MCF 10A (cell line): ENCODE measurements at regions not wholly inside any gene's neighbourhood (a gene's known extent, or its start where the extent isn't known, plus 50 kb on each side); places are given as distances from the start of the nearest gene placed in this dataset.
"Not testable (repeated sequence)": the region's sequence is repeated elsewhere in the genome, so short reads cannot be mapped to it uniquely, and the experiment has no call there.

Experiments
- BruUV-seq: library from RNA; stranded (reverse); fragments of 400-500 nt; replicated peaks from 2 replicates; lab custom pipeline; 2021; lab: Mats Ljungman, UMichigan
- CTCF ChIA-PET: fragments of 300-600 bp; sonication (Branson Sonifier 250); formaldehyde crosslinking; extraction: SDS; loops from one replicate; lab custom pipeline; 2021; ENCODE audit warnings: antibody characterized with exemption, inconsistent platforms; lab: Yijun Ruan, JAX
- POLR2A ChIA-PET: fragments of 300-600, 350-650 bp; sonication (Branson Sonifier 250); formaldehyde crosslinking; extraction: SDS; loops from one replicate; lab custom pipeline; 2020; ENCODE audit warnings: antibody characterized with exemption, inconsistent platforms; lab: Yijun Ruan, JAX
- DNase-seq: peaks from one replicate; pipeline ENCODE4 v3.0.0-alpha.2; 2018; ENCODE audit not compliant: unreplicated experiment
- H3K27ac Mint-ChIP-seq: one replicate; pipeline ENCODE4 v1.8.0; 2022; ENCODE audit warnings: mild to moderate bottlenecking, low read depth, mixed read lengths; ENCODE audit not compliant: unreplicated experiment
- H3K27me3 Mint-ChIP-seq: one replicate; pipeline ENCODE4 v1.8.0; 2022; ENCODE audit warnings: mixed read lengths; ENCODE audit not compliant: insufficient read depth, unreplicated experiment
- H3K36me3 Mint-ChIP-seq: one replicate; pipeline ENCODE4 v1.8.0; 2022; ENCODE audit warnings: mild to moderate bottlenecking, moderate library complexity, mixed read lengths; ENCODE audit not compliant: insufficient read depth, unreplicated experiment
- H3K4me1 Mint-ChIP-seq: one replicate; pipeline ENCODE4 v1.8.0; 2022; ENCODE audit warnings: mixed read lengths; ENCODE audit not compliant: insufficient read depth, unreplicated experiment
- H3K4me3 Mint-ChIP-seq: one replicate; pipeline ENCODE4 v1.8.0; 2022; ENCODE audit warnings: mild to moderate bottlenecking, moderate library complexity, mixed read lengths; ENCODE audit not compliant: unreplicated experiment
- H3K9me3 Mint-ChIP-seq: one replicate; pipeline ENCODE4 v1.8.0; 2022; ENCODE audit warnings: mixed read lengths; ENCODE audit not compliant: unreplicated experiment
- intact Hi-C: fragments of 100-400 bp; cut with micrococcal nuclease; formaldehyde crosslinking; loops from 2 replicates; pipeline ENCODE4 v1.14.1; 2022
- TF ChIP-seq, protein P1 (sequence below): fragments of 200-600 bp; IDR thresholded peaks from one replicate; pipeline ENCODE4 v1.8.0; 2022; ENCODE audit warnings: antibody characterized with exemption, mild to moderate bottlenecking; ENCODE audit not compliant: unreplicated experiment

DNA sequence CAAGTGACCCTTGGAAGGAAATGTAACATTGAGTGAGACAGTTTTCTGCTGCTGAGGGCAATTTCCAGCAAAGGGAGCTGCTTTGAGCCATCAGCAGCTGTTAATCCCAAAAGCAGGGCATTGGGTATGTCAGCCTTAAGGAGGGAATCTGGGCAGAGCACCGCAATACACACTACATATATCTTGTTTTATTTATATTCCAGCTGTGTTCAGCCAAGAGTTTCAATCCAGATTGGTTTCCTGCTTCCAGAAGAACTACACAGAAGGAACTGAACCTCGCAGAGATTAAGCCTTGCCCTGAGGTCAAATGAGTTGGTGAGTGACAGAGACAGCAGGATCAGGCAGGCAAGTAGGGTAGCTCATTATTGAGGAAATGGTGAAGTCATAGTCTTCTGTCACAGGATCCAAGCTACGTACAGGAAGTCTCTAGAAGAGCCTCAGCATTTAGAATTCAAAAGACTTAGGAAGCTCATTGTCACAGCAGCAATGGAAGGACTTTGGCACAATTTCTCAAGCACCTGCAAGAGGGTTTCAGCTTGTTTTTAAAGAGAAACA is 109.9 kb upstream of the HEY2 start:
- CTCF ChIA-PET, result interaction anchor here (0.6 to 1.0 kb wide), 2 partner anchors 26 to 1927 kb away, joined by 3 to 4 read pairs; no protein-coding TSS in a partner anchor

DNA sequence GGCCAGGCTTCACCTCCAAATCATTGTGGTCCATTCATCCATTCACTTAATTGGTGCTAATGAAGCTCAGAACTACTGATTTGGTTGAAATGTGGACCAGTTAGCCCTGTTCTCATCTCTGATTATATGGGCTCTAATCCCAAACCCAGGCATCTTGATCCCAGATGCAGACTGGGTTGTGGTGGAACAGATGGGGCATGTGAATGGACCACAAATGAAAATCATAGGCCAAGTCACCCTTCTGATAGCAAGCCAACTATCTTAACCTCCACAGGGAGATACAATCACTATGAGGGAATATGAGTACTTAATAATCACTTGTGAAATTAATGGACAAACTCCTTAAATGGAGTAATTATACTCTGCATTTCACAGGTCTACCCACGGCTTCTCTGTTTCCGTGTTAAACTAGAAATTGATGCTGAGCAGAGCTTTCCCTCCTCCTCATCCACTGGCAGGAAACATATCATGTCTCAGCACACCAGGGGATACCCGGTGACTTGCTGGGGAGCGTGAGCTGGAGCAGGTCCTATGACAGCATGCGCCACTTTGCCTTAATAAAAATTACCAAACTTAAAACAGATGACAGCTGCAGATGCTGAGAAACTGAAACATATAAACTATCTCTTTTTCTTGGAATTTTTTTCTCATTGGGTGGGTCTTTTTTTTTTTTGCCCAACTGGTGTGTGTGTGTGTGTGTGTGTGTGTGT is 108.8 kb upstream of the HEY2 start:
- Mint-ChIP-seq H3K9me3 (no peaks in the 10 kb centered on the region), H3K27ac (no peak overlapping the region), H3K27me3 (peaks cover 32% of the 10 kb centered on the region), H3K36me3 (no peaks in the 10 kb centered on the region), H3K4me3 (no peak overlapping the region), H3K4me1 (no peaks in the 10 kb centered on the region)
- intact Hi-C loops, result no loop called here
- DNase-seq, result no peak
- TF ChIP-seq, protein P1, sequence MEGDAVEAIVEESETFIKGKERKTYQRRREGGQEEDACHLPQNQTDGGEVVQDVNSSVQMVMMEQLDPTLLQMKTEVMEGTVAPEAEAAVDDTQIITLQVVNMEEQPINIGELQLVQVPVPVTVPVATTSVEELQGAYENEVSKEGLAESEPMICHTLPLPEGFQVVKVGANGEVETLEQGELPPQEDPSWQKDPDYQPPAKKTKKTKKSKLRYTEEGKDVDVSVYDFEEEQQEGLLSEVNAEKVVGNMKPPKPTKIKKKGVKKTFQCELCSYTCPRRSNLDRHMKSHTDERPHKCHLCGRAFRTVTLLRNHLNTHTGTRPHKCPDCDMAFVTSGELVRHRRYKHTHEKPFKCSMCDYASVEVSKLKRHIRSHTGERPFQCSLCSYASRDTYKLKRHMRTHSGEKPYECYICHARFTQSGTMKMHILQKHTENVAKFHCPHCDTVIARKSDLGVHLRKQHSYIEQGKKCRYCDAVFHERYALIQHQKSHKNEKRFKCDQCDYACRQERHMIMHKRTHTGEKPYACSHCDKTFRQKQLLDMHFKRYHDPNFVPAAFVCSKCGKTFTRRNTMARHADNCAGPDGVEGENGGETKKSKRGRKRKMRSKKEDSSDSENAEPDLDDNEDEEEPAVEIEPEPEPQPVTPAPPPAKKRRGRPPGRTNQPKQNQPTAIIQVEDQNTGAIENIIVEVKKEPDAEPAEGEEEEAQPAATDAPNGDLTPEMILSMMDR, result no peak
- CTCF ChIA-PET, result interaction anchor here (0.6 to 1.0 kb wide), 2 partner anchors 27 to 124 kb away, joined by 3 to 4 read pairs; no protein-coding TSS in a partner anchor
- POLR2A ChIA-PET, result no interaction called here
- no TSS peak for BruUV-seq

More for the DNA sequence above, 109.9 kb upstream of the HEY2 start:
- Mint-ChIP-seq H3K27me3 (peaks cover 24% of the 10 kb centered on the region), H3K4me1 (no peaks in the 10 kb centered on the region), H3K27ac (no peak overlapping the region), H3K9me3 (no peaks in the 10 kb centered on the region), H3K36me3 (no peaks in the 10 kb centered on the region), H3K4me3 (no peak overlapping the region)
- TF ChIP-seq, protein P1, result no peak
- POLR2A ChIA-PET, result no interaction called here
- intact Hi-C loops, result no loop called here
- no TSS peak for BruUV-seq
- DNase-seq, result peak; percentile 3

- H3K4me1 Mint-ChIP-seq, BruUV-seq, intact Hi-C loops, CTCF ChIA-PET, H3K27ac Mint-ChIP-seq, H3K36me3 Mint-ChIP-seq, POLR2A ChIA-PET, H3K4me3 Mint-ChIP-seq, H3K9me3 Mint-ChIP-seq, DNase-seq: not testable (repeated sequence)
- peaks cover 66% of the 10 kb centered on the region for H3K27me3 Mint-ChIP-seq
Observed at GRCh38 chr6:125643967-125644661, 105.3 kb upstream of the HEY2 start.

- TF ChIP-seq, protein P1, result no peak
- Mint-ChIP-seq H3K27me3 (peaks cover 79% of the 10 kb centered on the region), H3K9me3 (no peaks in the 10 kb centered on the region), H3K27ac (no peak overlapping the region), H3K4me3 (no peak overlapping the region), H3K4me1 (no peaks in the 10 kb centered on the region), H3K36me3 (no peaks in the 10 kb centered on the region)
- intact Hi-C loops, result no loop called here
- BruUV-seq, result no TSS peak
- no peak for DNase-seq
- POLR2A ChIA-PET, result no interaction called here
- CTCF ChIA-PET, result no interaction called here
Observed at GRCh38 chr6:125647391-125647790, 102.0 kb upstream of the HEY2 start.

DNA sequence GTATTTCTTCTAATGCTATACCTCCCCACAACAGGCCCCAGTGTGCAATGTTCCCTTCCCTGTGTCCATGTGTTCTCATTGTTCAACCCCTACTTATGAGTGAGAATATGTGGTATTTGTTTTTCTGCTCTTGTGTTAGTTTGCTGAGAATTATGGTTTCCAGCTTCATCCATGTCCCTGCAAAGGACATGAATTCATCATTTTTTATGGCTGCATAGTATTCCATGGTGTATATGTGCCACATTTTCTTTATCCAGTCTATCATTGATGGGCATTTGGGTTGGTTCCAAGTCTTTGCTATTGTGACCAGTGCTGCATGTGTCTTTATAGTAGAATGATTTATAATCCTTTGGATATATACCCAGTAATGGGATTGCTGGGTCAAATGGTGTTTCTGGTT is 95.7 kb upstream of the HEY2 start:
- H3K4me3 Mint-ChIP-seq, H3K9me3 Mint-ChIP-seq, H3K36me3 Mint-ChIP-seq, H3K4me1 Mint-ChIP-seq, H3K27ac Mint-ChIP-seq, DNase-seq, intact Hi-C loops, CTCF ChIA-PET, BruUV-seq: not testable (repeated sequence)
- POLR2A ChIA-PET, result interaction anchor here (0.5 kb wide), 1 partner anchor 326 kb away, joined by 3 read pairs; no protein-coding TSS in a partner anchor
- peaks cover 78% of the 10 kb centered on the region for H3K27me3 Mint-ChIP-seq
